ENCODE measurements at regions not wholly inside any gene's neighbourhood (a gene's known extent, or its start where the extent isn't known, plus 50 kb on each side); places are given as distances from the start of the nearest gene placed in this dataset.
"Not testable (repeated sequence)": the region's sequence is repeated elsewhere in the genome, so short reads cannot be mapped to it uniquely, and the experiment has no call there.

- no peak for DNase-seq
These were observed 1300.2 kb downstream of the ADGRL3 start for GRCh38 chr4:62500296-62500695.

GRCh38 chr4:62495032-62495431 is 1294.9 kb downstream of the ADGRL3 start:
- DNase-seq, result no peak

GRCh38 chr4:62491756-62492155 is 1291.6 kb downstream of the ADGRL3 start:
- DNase-seq, result not testable (repeated sequence)

DNA sequence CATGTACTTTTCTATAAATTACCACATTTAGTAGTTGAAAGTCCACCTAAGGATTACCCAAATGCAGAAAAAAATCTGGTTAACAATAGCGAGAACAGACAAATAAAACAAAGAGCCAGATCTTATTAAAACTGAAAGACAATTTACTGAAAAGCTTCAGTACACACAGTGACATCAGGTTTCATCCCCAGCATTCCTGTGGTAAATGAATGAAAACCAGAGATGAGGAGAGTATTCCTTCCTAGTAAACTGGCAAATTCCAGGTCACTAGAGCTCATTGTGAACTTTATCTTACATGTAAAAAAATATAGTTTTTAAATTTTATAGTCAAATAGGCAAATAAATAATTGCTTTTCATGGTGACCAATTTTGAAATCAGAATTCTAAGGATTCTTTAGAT is 1290.5 kb downstream of the ADGRL3 start:
- DNase-seq, result no peak

DNA sequence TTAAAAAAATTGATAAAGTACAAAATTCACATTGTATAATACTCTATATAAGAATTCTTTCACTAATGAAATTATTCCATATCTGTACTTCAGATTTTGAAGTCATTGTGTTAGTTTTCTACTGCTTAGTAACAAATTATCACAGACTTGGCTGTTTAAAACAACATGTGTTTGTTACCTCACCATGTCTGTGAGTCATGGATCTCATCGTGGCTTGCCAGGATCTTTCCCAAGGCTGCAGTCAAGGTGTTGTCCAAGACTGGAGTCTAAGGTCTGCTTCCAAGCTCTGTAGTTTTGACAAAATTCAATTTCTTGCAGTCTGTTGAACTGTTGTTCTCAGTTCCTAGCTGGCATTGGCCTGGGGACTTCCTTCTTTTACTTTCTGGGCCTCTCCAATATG is 1286.9 kb downstream of the ADGRL3 start:
- no peak for DNase-seq

DNA sequence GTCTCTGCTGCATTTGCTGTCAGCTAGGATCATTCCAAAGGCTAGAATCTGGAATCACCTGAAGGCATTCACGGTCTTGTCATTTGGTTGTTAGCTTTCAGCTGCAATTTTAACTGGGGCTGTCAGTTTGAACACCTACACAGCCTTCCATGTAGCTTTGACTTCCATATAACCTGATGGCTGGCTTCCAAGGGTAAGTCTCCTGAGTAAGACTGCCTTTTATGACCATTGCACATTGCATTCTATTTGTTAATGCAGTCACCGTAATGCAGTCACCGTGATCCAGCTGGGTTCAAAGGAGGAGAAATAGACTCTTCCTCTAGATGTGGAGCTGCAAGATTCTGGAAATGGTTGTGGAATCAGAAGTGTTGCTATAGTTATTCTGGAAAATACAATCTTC is 1284.2 kb downstream of the ADGRL3 start:
- DNase-seq, result no peak

DNA sequence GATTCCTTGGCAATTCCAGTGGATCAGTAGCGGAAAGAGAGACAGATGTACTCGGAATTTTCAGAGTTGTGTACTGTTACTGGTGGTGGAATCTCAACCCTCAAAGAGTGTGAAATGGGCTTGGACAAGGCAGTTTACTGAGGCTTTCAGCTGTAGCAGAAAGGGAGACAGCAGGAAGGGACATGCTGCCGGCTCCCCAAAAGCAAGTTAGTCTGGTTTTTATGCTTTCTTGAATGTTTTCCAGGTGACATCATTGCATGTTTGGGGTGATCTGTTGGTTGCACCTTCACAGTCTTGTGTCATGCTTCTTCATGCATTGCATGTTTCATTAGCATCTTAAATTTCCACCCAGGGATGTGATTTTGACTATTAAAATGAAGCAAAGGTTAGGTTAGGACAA is 1282.2 kb downstream of the ADGRL3 start:
- no peak for DNase-seq

- no peak for DNase-seq
These were observed 1275.5 kb downstream of the ADGRL3 start for GRCh38 chr4:62475596-62475995.

DNA sequence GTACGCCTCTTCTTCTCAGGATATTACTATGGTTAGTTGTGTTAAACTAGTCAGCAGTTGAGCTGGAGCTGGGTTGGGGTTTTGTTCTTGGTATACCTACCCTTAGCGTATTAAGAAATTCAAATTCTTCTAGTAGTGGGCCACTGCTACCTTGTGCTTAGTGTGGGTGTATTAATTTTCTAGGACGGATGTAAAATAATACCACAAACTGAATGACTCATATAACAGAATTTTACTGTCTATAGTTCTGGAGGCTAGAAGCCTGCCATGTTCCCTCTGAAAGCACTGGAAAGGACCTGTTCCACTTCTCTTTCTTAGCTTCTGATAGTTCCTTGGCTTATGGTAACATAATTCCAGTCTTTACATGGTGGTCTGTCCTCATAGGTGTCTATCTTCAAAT is 1274.7 kb downstream of the ADGRL3 start:
- DNase-seq, result no peak

GRCh38 chr4:62471021-62471420 is 1270.9 kb downstream of the ADGRL3 start:
- DNase-seq, result no peak

- DNase-seq, result no peak
These were observed 1270.4 kb downstream of the ADGRL3 start for GRCh38 chr4:62470421-62470983.

DNA sequence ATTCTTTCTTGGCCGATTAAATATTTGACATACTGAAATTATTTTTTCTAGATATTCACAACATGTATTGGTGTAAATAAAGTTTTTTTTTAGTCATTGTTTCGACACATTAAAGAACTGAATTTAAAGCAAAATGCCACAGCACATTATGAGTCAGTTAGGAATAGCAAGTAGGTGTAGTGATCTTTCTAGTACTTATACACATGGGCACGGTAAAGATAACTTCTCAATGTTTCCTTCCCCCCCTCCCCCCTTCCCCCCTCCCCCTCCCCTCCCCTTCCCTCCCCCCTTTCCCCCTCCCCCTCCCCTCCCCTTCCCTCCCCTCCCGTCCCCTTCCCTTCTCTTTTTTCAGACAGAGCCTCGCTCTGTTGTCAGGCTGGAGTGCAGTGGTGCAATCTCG is 1269.9 kb downstream of the ADGRL3 start:
- DNase-seq, result no peak

GRCh38 chr4:62461961-62462360 is 1261.8 kb downstream of the ADGRL3 start:
- DNase-seq, result no peak

DNA sequence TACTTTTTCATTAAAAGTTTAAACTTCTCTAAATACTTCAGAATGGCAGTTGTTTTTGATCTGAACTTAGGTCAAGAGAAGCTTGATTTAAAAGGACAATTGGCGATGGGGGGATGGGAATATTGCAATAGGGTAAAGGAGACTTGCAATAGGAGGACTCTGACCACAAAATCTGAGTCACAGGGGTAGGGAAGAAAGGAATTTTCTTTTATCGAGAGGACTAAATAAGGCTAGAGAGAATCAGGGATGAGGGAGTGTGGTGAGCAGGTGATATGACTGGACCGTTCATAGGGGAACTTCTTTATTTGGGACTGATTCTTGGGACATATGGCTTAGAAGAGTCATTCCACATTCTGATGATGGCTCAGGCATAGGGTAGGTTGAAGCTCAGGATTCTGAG is 1260.2 kb downstream of the ADGRL3 start:
- no peak for DNase-seq

DNA sequence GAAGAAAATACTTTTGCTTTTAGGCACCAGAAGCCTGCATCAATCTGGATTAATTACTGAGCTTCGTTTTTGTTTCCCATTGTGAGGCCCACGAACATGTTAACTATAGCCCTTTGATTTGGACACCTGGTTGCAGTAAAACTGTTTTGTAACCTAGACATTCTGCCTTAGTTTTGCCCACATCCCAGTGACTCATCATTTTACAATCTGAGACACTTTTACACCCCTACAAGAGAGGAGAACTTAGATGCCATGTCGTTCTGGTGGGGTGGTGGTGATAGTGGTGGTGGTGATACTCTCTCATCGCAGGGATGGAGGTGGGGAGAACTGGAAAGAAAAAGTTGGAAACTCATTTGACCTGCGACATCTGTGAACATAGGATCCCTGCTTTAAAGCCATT is 1257.2 kb downstream of the ADGRL3 start:
- no peak for DNase-seq

DNA sequence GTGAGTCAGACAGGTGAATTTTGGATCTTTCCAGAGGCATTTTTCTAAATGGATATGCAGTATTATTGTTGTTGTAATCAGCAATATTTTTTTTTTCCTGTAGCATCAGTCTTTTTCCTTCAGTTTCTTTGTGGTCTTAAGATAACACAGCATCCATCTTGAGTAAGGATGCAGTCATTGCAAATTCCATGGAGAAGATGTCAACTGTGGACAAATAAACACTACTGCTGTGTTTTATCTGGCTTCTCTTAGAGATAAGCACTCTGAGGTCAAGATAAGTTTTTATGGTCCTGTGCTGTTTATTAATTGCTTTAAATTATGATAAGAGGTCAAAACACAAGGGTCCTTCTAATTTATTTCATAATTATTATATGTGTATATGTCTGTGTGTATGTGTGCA is 1255.7 kb downstream of the ADGRL3 start:
- no peak for DNase-seq

GRCh38 chr4:62454535-62454934 is 1254.4 kb downstream of the ADGRL3 start:
- DNase-seq, result no peak

GRCh38 chr4:62450740-62451139 is 1250.6 kb downstream of the ADGRL3 start:
- no peak for DNase-seq

DNA sequence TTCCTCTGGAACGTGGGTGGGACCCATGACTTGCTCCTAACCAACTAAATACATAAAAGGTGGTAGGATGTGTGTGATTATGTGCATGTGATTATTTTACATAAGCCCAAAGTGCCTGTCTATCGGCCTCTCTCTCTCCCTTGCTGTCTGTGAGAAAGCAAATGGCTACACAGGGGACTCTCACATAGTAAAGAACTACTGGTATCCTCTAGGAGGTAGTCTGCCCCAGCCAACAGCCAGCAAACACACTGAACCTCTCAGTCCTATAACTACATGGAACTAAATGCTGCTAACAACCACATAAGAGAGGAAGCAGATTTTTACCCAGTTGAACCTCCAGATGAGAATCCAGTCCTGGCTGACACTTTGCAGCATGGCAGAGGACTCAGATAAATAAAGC is 1249.4 kb downstream of the ADGRL3 start:
- no peak for DNase-seq

DNA sequence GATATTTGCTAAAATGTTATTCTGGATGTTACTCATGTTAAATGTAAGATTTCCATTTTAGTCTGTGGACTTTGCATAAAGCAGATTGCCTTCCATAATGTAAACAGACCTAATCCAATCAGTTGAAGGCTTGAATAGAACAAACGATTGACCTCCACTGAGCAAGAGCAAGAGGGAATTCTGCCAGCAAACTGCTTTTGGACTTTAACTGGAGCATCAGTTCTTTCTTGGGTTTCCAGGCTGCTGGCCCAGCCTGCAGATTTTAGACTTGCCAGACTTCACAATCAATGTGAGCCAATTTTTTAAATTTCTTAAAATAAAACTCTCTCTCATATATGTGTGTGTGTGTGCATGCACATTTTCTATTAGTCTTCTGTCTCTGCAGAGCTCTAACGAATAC is 1248.8 kb downstream of the ADGRL3 start:
- no peak for DNase-seq

DNA sequence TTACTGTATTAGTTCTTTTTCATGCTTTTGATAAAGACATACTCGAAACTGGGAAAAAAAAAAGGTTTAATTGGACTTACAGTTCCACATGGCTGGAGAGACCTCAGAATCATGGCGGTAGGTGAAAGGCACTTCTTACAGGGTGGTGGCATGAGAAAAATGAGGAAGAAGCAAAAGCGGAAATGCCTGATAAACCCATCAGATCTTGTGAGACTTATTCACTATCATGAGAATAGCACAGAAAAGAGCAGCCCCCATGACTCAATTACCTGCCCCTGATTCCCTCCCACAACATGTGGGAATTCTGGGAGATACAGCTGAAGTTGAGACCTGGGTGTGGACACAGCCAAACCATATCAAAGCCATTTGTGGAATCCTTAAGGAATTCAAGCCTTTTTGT is 1238.9 kb downstream of the ADGRL3 start:
- DNase-seq, result no peak

- DNase-seq, result no peak
These were observed 1234.8 kb downstream of the ADGRL3 start for GRCh38 chr4:62434921-62435320.

GRCh38 chr4:62431513-62432231 is 1231.5 kb downstream of the ADGRL3 start:
- DNase-seq, result not testable (repeated sequence)

- DNase-seq, result no peak
These were observed 1229.2 kb downstream of the ADGRL3 start for GRCh38 chr4:62429297-62429696.

DNA sequence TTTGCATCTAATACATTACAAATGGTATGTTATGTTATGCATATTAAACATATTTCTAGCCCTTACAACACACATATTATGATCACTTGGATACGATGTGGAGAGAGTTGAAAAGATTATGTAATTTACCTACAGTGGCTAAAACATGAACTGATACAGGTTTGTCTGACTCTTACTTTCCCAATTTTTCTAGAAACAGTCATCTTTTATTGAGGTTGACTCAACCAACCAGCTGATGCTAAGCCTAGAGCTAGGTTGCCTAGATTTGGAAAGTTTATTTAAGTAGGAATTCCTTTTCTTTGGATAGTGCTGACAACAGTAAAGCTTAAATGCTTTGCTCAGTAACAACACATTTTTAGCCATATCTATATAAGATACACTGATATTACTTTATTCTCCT is 1215.1 kb downstream of the ADGRL3 start:
- DNase-seq, result no peak
